ENCODE measurements at regions not wholly inside any gene's neighbourhood (a gene's known extent, or its start where the extent isn't known, plus 50 kb on each side); places are given as distances from the start of the nearest gene placed in this dataset.

- no peaks in the 10 kb centered on the region for H3K27me3 ChIP-seq (ENCODE audit: control insufficient read depth, insufficient read depth, low read length)
- H2AFZ ChIP-seq (ENCODE audit: low read length): no peak overlapping the region
- TF ChIP-seq, protein P1, sequence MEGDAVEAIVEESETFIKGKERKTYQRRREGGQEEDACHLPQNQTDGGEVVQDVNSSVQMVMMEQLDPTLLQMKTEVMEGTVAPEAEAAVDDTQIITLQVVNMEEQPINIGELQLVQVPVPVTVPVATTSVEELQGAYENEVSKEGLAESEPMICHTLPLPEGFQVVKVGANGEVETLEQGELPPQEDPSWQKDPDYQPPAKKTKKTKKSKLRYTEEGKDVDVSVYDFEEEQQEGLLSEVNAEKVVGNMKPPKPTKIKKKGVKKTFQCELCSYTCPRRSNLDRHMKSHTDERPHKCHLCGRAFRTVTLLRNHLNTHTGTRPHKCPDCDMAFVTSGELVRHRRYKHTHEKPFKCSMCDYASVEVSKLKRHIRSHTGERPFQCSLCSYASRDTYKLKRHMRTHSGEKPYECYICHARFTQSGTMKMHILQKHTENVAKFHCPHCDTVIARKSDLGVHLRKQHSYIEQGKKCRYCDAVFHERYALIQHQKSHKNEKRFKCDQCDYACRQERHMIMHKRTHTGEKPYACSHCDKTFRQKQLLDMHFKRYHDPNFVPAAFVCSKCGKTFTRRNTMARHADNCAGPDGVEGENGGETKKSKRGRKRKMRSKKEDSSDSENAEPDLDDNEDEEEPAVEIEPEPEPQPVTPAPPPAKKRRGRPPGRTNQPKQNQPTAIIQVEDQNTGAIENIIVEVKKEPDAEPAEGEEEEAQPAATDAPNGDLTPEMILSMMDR (conservative IDR thresholded peaks at IDR 0.05 in 1 of 2, IDR thresholded peaks at IDR 0.05 in 1 of 2; ENCODE audit: low read depth in 1 of 2, low read length in 2 of 2): no peak
- no peak for TF ChIP-seq EZH2 (IDR thresholded peaks at IDR 0.05; ENCODE audit: low read length, missing control alignments)
- no peak for DNase-seq (ENCODE audit: low read depth in 2 of 2)
- H3K4me1 ChIP-seq (ENCODE audit: control insufficient read depth, extremely low read depth, insufficient read depth, low read length): no peaks in the 10 kb centered on the region
- H3K9ac ChIP-seq (ENCODE audit: insufficient read depth, low read length): no peak overlapping the region
- H3K9me3 ChIP-seq (ENCODE audit: control insufficient read depth, insufficient read depth, low read depth, low read length): no peaks in the 10 kb centered on the region
- H4K20me1 ChIP-seq (ENCODE audit: control insufficient read depth, extremely low read depth, insufficient read depth, low read length): no peaks in the 10 kb centered on the region
- H3K4me2 ChIP-seq (ENCODE audit: extremely low read depth, insufficient read depth, low read length): no peak overlapping the region
- H3K79me2 ChIP-seq (ENCODE audit: control insufficient read depth, insufficient read depth, low read length): no peaks in the 10 kb centered on the region
- H3K27ac ChIP-seq (ENCODE audit: insufficient read depth, low read length): no peak overlapping the region
- H3K4me3 ChIP-seq (replicated peaks in 1 of 4; ENCODE audit: control extremely low read depth in 1 of 4, insufficient read depth in 1 of 4, low read depth in 3 of 4, low read length in 4 of 4): no peak overlapping the region
- no peaks in the 10 kb centered on the region for H3K36me3 ChIP-seq (ENCODE audit: control insufficient read depth, insufficient read depth, low read length)
Observed at GRCh38 chr15:59819092-59819491, 130.0 kb upstream of the BNIP2 start.

- Histone ChIP-seq H3K36me3 (ENCODE audit: control insufficient read depth, insufficient read depth, low read length) (no peaks in the 10 kb centered on the region), H2AFZ (ENCODE audit: low read length) (no peak overlapping the region), H3K9ac (ENCODE audit: insufficient read depth, low read length) (no peak overlapping the region), H3K27me3 (ENCODE audit: control insufficient read depth, insufficient read depth, low read length) (no peaks in the 10 kb centered on the region), H3K4me1 (ENCODE audit: control insufficient read depth, extremely low read depth, insufficient read depth, low read length) (no peaks in the 10 kb centered on the region), H3K9me3 (ENCODE audit: control insufficient read depth, insufficient read depth, low read depth, low read length) (no peaks in the 10 kb centered on the region), H4K20me1 (ENCODE audit: control insufficient read depth, extremely low read depth, insufficient read depth, low read length) (no peaks in the 10 kb centered on the region), H3K4me2 (ENCODE audit: extremely low read depth, insufficient read depth, low read length) (no peak overlapping the region), H3K79me2 (ENCODE audit: control insufficient read depth, insufficient read depth, low read length) (no peaks in the 10 kb centered on the region), H3K4me3 (replicated peaks in 1 of 4; ENCODE audit: control extremely low read depth in 1 of 4, insufficient read depth in 1 of 4, low read depth in 3 of 4, low read length in 4 of 4) (no peak overlapping the region), H3K27ac (ENCODE audit: insufficient read depth, low read length) (no peak overlapping the region)
- DNase-seq (ENCODE audit: low read depth in 2 of 2): no peak
- no peak for TF ChIP-seq EZH2 (IDR thresholded peaks at IDR 0.05; ENCODE audit: low read length, missing control alignments)
- TF ChIP-seq, protein P1 (conservative IDR thresholded peaks at IDR 0.05 in 1 of 2, IDR thresholded peaks at IDR 0.05 in 1 of 2; ENCODE audit: low read depth in 1 of 2, low read length in 2 of 2): no peak
Observed at GRCh38 chr15:59818336-59818735, 129.2 kb upstream of the BNIP2 start.

GRCh38 chr15:59817834-59818233 lies 128.7 kb upstream of the BNIP2 start:
- Histone ChIP-seq H3K36me3 (ENCODE audit: control insufficient read depth, insufficient read depth, low read length) (no peaks in the 10 kb centered on the region), H3K4me1 (ENCODE audit: control insufficient read depth, extremely low read depth, insufficient read depth, low read length) (no peaks in the 10 kb centered on the region), H3K9ac (ENCODE audit: insufficient read depth, low read length) (no peak overlapping the region), H3K27me3 (ENCODE audit: control insufficient read depth, insufficient read depth, low read length) (no peaks in the 10 kb centered on the region), H4K20me1 (ENCODE audit: control insufficient read depth, extremely low read depth, insufficient read depth, low read length) (no peaks in the 10 kb centered on the region), H3K4me3 (replicated peaks in 1 of 4; ENCODE audit: control extremely low read depth in 1 of 4, insufficient read depth in 1 of 4, low read depth in 3 of 4, low read length in 4 of 4) (no peak overlapping the region), H3K27ac (ENCODE audit: insufficient read depth, low read length) (no peak overlapping the region), H3K4me2 (ENCODE audit: extremely low read depth, insufficient read depth, low read length) (no peak overlapping the region), H2AFZ (ENCODE audit: low read length) (no peak overlapping the region), H3K79me2 (ENCODE audit: control insufficient read depth, insufficient read depth, low read length) (no peaks in the 10 kb centered on the region), H3K9me3 (ENCODE audit: control insufficient read depth, insufficient read depth, low read depth, low read length) (no peaks in the 10 kb centered on the region)
- DNase-seq (ENCODE audit: low read depth in 2 of 2): no peak
- no peak for TF ChIP-seq EZH2 (IDR thresholded peaks at IDR 0.05; ENCODE audit: low read length, missing control alignments)
- TF ChIP-seq, protein P1 (conservative IDR thresholded peaks at IDR 0.05 in 1 of 2, IDR thresholded peaks at IDR 0.05 in 1 of 2; ENCODE audit: low read depth in 1 of 2, low read length in 2 of 2): no peak

Measured in fibroblast of lung (primary cell).